ENCODE measurements at regions not wholly inside any gene's neighbourhood (a gene's known extent, or its start where the extent isn't known, plus 50 kb on each side); places are given as distances from the start of the nearest gene placed in this dataset.
"Not testable (repeated sequence)": the region's sequence is repeated elsewhere in the genome, so short reads cannot be mapped to it uniquely, and the experiment has no call there.

GRCh38 chr1:117314951-117315350 is 52.3 kb upstream of the MAN1A2 start:
- DNase-seq: not testable (repeated sequence)

- DNase-seq: no peak
Measured at GRCh38 chr1:117313555-117313954, 53.7 kb upstream of the MAN1A2 start.

DNA sequence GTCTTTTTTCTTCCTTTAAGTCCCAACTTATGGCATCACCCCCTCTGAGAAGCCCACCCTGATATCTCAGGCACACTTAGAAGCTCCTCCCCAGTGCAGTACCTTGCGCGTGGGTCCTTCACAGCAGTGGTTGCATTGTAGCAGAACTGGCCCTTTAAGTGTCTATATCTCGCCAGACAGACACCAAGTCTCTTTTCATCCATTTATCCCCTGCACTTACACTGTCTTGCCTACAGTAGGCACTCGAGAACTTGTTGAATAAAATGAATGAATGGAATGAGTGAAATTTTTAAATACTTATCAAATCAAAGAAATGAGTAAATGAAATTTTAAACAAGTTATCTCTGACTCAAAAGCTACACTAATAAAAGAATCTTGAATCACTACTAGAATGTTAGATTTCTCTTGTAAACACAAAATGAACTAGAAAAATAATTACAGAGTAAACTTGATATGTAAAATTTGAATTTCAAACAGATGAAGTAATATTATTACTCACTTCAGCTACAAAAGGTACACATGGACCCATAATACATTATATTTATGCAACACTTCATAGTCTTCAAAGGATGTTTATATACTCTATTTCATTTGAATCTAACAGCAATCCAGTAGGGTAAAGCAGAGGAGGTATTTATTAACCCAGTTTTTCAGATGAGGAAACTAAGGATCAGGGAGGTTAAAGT is 54.7 kb upstream of the MAN1A2 start:
- DNase-seq: peak; percentile 4

DNA sequence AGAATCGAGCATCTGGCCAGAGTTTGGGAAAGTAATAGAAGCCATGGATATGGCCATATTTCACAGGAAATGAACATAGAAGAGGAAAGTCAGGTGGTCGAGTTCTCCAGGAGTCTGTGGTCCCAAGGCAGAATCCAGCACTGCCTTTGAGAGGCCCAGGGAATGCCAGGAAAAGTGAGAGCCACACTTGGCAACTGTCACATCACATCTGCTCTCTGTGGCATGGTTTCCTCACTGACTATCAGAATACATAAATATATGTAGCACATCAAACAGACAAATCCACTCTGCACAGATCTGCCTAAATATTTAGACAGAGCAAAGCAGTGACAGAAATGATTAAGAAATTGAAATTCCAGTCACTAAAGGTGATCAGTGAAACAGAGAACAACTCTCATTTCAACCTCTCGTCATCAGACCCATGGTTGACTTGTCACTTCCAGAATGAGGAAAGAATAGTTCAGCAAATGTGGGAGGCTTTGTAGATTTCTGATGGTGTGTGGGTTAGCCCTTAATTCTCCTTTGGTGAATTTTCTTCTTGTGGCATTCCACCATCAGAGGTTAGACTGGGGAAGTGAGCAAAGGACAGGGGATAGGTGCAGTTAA is 58.8 kb upstream of the MAN1A2 start:
- no peak for DNase-seq

GRCh38 chr1:117301901-117302300 is 65.3 kb upstream of the MAN1A2 start:
- no peak for DNase-seq

- not testable (repeated sequence) for DNase-seq
Measured at GRCh38 chr1:117300183-117300582, 67.1 kb upstream of the MAN1A2 start.

DNA sequence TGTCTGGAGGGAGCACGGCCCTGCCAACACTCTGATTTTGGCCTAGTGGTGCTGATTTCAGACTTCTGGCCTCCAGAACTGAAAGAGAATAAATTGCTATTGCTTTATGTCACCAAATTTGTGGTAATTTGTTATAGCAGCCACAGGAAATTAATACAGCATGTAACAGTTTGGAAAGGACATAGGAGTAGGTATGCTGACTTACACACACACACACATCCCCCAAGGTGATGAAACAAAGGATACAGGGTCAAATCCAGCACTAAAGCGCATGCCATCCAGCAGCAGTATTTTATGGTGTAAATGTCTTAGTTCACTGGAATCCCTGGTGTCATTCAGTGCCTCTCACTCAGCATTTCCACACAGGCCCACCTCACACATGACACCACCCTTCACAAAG is 72.2 kb upstream of the MAN1A2 start:
- no peak for DNase-seq

DNA sequence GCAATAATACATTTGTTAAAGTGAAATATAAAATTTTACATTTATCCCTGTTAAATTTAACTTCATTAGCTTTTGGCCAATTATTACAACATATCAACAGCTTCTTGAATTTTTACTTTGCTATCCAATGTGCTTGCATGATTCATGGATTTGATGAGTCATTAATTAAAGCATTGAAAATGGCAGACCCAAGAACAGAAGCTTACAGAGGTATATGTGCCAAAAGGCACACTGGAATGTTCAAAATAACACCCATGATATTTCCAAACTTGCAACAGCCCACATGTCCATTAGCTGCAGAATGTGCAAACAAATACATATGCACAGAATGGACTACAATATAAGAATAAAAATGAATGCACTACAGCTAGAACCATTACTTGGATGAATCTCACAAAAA is 76.4 kb upstream of the MAN1A2 start:
- no peak for DNase-seq

- DNase-seq: no peak
Measured at GRCh38 chr1:117289316-117289870, 77.9 kb upstream of the MAN1A2 start.

- no peak for DNase-seq
Measured at GRCh38 chr1:117286562-117286961, 75.8 kb upstream of the VTCN1 start.

- no peak for DNase-seq
Measured at GRCh38 chr1:117286145-117286544, 75.4 kb upstream of the VTCN1 start.

GRCh38 chr1:117284399-117285215 is 73.9 kb upstream of the VTCN1 start:
- DNase-seq: peak; percentile 47

DNA sequence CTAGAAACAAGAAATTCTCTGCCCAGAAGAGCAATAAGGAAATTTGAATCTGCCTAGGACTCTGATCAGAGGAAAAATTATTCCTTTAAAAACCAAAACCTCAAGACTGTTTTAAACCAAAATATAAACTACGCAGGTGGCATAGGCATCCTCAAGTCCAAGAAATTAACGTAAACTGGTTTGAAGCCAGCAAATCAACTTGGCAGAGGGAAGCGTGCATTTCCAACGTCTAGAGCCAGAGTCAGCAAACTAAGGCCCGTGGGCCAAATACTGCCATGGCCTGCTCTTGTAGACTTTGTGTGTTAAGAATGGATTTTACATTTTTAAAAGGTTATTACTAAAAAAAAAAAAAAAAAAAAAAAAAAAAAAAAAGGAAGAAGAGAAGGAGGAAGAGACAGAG is 67.8 kb upstream of the VTCN1 start:
- DNase-seq: no peak

DNA sequence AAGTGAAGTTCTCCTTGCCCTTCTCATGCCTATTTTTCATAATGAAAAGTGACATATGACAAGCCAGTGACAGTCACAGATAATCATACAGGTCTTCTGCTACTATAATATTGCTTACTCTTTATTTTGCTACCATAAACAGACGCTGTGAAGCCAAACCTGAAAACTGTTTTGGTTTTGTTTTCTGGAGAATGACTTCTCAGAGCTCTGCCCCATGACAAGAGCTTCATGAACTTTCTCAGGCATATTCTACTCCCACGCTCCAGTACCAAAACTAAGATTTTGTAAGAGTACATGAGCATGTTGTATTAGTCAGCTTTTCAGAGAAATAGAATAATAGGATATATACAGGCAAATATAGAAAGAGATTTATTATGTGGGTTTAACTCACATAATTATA is 64.3 kb upstream of the VTCN1 start:
- DNase-seq: peak; percentile 84

- no peak for DNase-seq
Measured at GRCh38 chr1:117271959-117272358, 61.2 kb upstream of the VTCN1 start.

DNA sequence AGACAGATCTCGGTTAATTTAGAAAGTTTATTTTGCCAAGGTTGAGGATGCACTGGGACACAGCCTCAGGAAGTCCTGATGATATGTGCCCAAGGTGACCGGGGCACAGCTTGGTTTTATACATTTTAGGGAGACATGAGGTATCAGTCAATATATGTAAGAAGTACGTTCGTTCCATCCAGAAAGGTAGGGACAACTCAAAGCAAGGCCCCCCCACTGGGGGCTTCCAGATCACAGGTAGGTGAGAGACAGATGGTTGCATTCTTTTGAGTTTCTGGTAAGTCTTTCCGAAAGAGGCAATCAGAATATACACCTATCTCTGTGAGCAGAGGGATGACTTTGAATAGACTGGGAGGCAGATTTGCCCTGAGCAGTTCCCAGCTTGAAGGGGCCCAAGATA is 60.4 kb upstream of the VTCN1 start:
- no peak for DNase-seq

DNA sequence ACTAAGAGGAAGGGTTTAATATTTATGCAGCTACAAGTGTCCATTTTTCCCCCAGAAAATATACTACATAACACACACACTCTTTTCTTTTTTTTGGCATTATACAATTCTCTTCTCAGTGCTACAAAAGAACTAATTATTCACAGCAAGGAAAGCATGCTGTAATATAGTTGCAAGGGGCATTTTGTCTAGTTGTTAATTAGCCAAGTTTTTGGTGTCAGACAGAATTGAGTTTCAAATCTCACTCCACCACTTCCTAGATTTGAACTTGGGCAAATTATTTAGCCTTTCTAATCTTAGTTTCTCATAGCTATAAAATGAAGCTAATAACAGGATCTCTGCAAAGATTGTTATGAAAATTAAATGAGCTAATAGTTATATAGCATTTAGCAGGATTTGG is 60.0 kb upstream of the VTCN1 start:
- no peak for DNase-seq

GRCh38 chr1:117268535-117269455 is 58.1 kb upstream of the VTCN1 start:
- no peak for DNase-seq

- no peak for DNase-seq
Measured at GRCh38 chr1:117267232-117267774, 56.6 kb upstream of the VTCN1 start.

DNA sequence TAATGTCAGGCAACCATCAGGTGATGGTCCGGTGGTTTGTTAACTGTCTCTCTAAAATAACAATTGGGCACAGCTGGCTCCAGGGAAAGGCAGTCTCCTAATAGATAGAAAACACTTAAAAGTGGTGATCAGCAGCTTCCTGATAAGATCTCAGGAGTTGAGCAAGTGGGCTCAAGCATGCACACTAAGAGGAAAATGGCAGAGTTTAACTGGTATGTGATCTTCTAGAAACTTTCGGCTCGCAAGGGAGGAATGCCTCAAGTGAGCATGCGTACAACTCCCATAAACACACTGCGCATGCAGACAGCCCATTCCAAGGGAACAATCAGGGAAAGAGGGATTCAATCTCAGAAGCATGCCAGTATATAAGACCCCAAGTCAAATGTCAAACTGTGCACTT is 52.2 kb upstream of the VTCN1 start:
- DNase-seq: no peak

DNA sequence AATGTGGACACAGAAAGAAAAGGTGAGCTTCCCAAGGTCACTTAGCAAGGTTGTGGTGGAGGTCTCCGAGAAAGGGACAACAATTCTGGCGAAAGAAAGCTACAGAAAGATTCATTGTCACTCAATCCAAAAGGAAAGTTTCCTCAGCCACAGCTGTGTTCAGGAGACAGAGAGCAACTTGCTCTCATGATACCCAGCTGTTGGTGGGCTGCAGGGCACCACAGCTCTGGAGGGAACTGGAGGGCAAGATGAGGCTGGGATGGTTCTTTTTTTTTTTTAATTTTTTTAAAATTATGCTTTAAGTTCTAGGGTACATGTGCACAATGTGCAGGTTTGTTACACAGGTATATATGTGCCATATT is 50.7 kb upstream of the VTCN1 start:
- no peak for DNase-seq

DNA sequence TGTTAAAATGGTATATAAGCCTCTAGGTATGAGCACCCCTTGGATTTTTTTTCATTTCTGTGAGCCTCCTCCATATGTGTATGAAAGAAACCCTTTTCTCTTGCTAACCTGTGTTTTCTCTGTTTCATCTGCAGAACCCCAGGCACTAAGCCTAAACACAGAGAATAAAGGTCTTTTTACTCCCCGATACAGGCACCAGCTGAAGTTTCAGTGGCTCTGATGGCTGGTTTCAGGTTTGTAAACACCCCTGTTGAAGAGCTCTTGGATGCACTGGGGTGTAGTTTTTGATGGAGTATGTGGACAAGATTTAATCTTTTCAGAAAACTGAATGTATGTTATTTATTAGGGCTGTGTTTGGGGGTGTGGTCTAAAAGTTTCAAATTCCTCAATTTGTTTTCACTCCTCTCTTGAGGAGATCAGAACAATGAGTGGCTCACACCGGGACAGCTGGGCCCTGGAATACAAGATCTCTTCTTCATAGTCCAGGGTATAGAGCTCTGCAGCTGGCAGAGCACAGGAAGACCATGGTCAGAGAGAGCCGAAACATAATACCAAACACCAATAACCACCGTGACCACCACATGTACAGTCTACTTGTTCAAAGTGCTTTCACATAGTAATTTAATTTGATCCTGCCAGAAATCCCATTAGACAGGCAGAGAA is 50.2 kb upstream of the VTCN1 start:
- no peak for DNase-seq

Data from inflammatory macrophage treated with lipopolysaccharide for 4 hours (primary cell).